ENCODE measurements at regions not wholly inside any gene's neighbourhood (a gene's known extent, or its start where the extent isn't known, plus 50 kb on each side); places are given as distances from the start of the nearest gene placed in this dataset.

- Histone ChIP-seq H3K27ac (ENCODE audit: low read length in 2 of 2) (no peak overlapping the region), H3K4me1 (ENCODE audit: control insufficient read depth in 2 of 2, insufficient read depth in 2 of 2, low read length in 2 of 2) (peaks cover 0 to 3% of the 10 kb centered on the region in 2 donors), H3K9me3 (ENCODE audit: control extremely low read depth in 1 of 3, control insufficient read depth in 2 of 3, insufficient read depth in 1 of 3, low read length in 2 of 3) (peaks cover 3 to 20% (median 19%) of the 10 kb centered on the region in 3 donors), H3K4me2 (replicated peaks; ENCODE audit: low read depth, low read length, poor library complexity, severe bottlenecking) (no peak overlapping the region), H3K79me2 (ENCODE audit: control insufficient read depth, insufficient read depth, low read length) (no peaks in the 10 kb centered on the region), H3K9ac (ENCODE audit: low read length) (no peak overlapping the region), H3K36me3 (replicated peaks in 1 of 2; ENCODE audit: control extremely low read depth in 1 of 2, control insufficient read depth in 1 of 2, extremely low read depth in 1 of 2, insufficient read depth in 2 of 2, low read length in 1 of 2) (no peaks in the 10 kb centered on the region), H2AFZ (ENCODE audit: insufficient read depth, low read depth, low read length, poor library complexity, severe bottlenecking) (no peak overlapping the region), H4K20me1 (ENCODE audit: control insufficient read depth, insufficient read depth, low read length, poor library complexity, severe bottlenecking) (no peaks in the 10 kb centered on the region), H3K4me3 (ENCODE audit: control extremely low read depth in 1 of 5, extremely low read depth in 1 of 5, insufficient read depth in 1 of 5, low read depth in 2 of 5, low read length in 4 of 5) (no peak overlapping the region), H3K27me3 (replicated peaks in 1 of 4; ENCODE audit: control extremely low read depth in 1 of 4, control insufficient read depth in 3 of 4, insufficient read depth in 4 of 4, low read length in 3 of 4) (no peaks in the 10 kb centered on the region)
- CTCF ChIA-PET = no interaction called here
- peaks cover 12% of the 10 kb centered on the region for H3K9me3 Mint-ChIP-seq (ENCODE audit: insufficient read depth)
- no peak for ATAC-seq (ENCODE audit: low read depth)
- intact Hi-C loops (cut with micrococcal nuclease) = no loop called here
- no peak overlapping the region for H3K27ac Mint-ChIP-seq
- H3K27me3 Mint-ChIP-seq = peaks cover 3% of the 10 kb centered on the region
- POLR2A ChIA-PET = no interaction called here
- H3K4me3 Mint-ChIP-seq = no peak overlapping the region
- DNase-seq = no peak
- TF ChIP-seq EZH2 (IDR thresholded peaks at IDR 0.05; ENCODE audit: borderline replicate concordance, insufficient read depth, low read depth, low read length, poor library complexity, severe bottlenecking) (no peak), CTCF (IDR thresholded peaks at IDR 0.05) (no peak)
- WGBS (ENCODE audit: insufficient coverage) = 79% methylated on average over 2 of the region's 4 CpGs
- peaks cover 2% of the 10 kb centered on the region for H3K4me1 Mint-ChIP-seq
Observed at GRCh38 chr5:142395334-142395733, 70.5 kb upstream of the SPRY4 start.

- peaks cover 3 to 20% (median 9%) of the 10 kb centered on the region in 3 donors for H3K9me3 ChIP-seq (ENCODE audit: control extremely low read depth in 1 of 3, control insufficient read depth in 2 of 3, insufficient read depth in 1 of 3, low read length in 2 of 3)
- intact Hi-C loops (cut with micrococcal nuclease) = no loop called here
- no peak overlapping the region for H3K27ac ChIP-seq (ENCODE audit: low read length in 2 of 2)
- H4K20me1 ChIP-seq (ENCODE audit: control insufficient read depth, insufficient read depth, low read length, poor library complexity, severe bottlenecking) = no peaks in the 10 kb centered on the region
- Mint-ChIP-seq H3K27ac (no peak overlapping the region), H3K4me1 (no peaks in the 10 kb centered on the region), H3K4me3 (no peak overlapping the region), H3K9me3 (ENCODE audit: insufficient read depth) (peaks cover 10% of the 10 kb centered on the region), H3K27me3 (peaks cover 17% of the 10 kb centered on the region)
- ChIA-PET CTCF (no interaction called here), POLR2A (no interaction called here)
- H3K36me3 ChIP-seq (replicated peaks in 1 of 2; ENCODE audit: control extremely low read depth in 1 of 2, control insufficient read depth in 1 of 2, extremely low read depth in 1 of 2, insufficient read depth in 2 of 2, low read length in 1 of 2) = no peaks in the 10 kb centered on the region
- H3K27me3 ChIP-seq (replicated peaks in 1 of 4; ENCODE audit: control extremely low read depth in 1 of 4, control insufficient read depth in 3 of 4, insufficient read depth in 4 of 4, low read length in 3 of 4) = peaks cover 0 to 7% (median 0%) of the 10 kb centered on the region in 4 experiments
- DNase-seq = no peak
- TF ChIP-seq CTCF (IDR thresholded peaks at IDR 0.05) (no peak), EZH2 (IDR thresholded peaks at IDR 0.05; ENCODE audit: borderline replicate concordance, insufficient read depth, low read depth, low read length, poor library complexity, severe bottlenecking) (no peak)
- no peak for ATAC-seq (ENCODE audit: low read depth)
- no peak overlapping the region for H3K4me3 ChIP-seq (ENCODE audit: control extremely low read depth in 1 of 5, extremely low read depth in 1 of 5, insufficient read depth in 1 of 5, low read depth in 2 of 5, low read length in 4 of 5)
- 83% methylated on average over 6 of the region's 8 CpGs for WGBS (ENCODE audit: insufficient coverage)
- no peak overlapping the region for H3K4me2 ChIP-seq (replicated peaks; ENCODE audit: low read depth, low read length, poor library complexity, severe bottlenecking)
- no peak overlapping the region for H2AFZ ChIP-seq (ENCODE audit: insufficient read depth, low read depth, low read length, poor library complexity, severe bottlenecking)
- no peaks in the 10 kb centered on the region for H3K79me2 ChIP-seq (ENCODE audit: control insufficient read depth, insufficient read depth, low read length)
- H3K9ac ChIP-seq (ENCODE audit: low read length) = no peak overlapping the region
- peaks cover 0 to 3% of the 10 kb centered on the region in 2 donors for H3K4me1 ChIP-seq (ENCODE audit: control insufficient read depth in 2 of 2, insufficient read depth in 2 of 2, low read length in 2 of 2)
Observed at GRCh38 chr5:142391058-142391845, 66.4 kb upstream of the SPRY4 start.
